HEK293T (cell line): ENCODE measurements at regions not wholly inside any gene's neighbourhood (a gene's known extent, or its start where the extent isn't known, plus 50 kb on each side); places are given as distances from the start of the nearest gene placed in this dataset.

Experiments
- ARNT ChIP-seq: fragments of 450-650 bp; IDR thresholded peaks from 2 replicates; pipeline ENCODE4 v1.6.1; 2017; ENCODE audit warnings: mild to moderate bottlenecking
- ELF4 ChIP-seq: fragments of 450-650 bp; IDR thresholded peaks from 2 replicates; pipeline ENCODE4 v1.6.1; 2017; ENCODE audit warnings: antibody characterized with exemption
- FOXA1 ChIP-seq: fragments of 450-650 bp; IDR thresholded peaks from 2 replicates; pipeline ENCODE4 v1.6.1; 2016; ENCODE audit warnings: mild to moderate bottlenecking
- FOXM1 ChIP-seq: fragments of 450-650 bp; IDR thresholded peaks from 2 replicates; pipeline ENCODE4 v1.6.1; 2017; ENCODE audit warnings: mild to moderate bottlenecking, borderline replicate concordance
- L3MBTL2 ChIP-seq: fragments of 450-650 bp; conservative IDR thresholded peaks from 2 replicates; pipeline ENCODE4 v1.6.1; 2016; ENCODE audit warnings: mild to moderate bottlenecking
- LEF1 ChIP-seq: fragments of 450-650 bp; IDR thresholded peaks from 2 replicates; pipeline ENCODE4 v1.6.1; 2017; ENCODE audit warnings: mild to moderate bottlenecking, borderline replicate concordance
- ZNF384 ChIP-seq: fragments of 450-650 bp; IDR thresholded peaks from 2 replicates; pipeline ENCODE4 v1.6.1; 2016

DNA sequence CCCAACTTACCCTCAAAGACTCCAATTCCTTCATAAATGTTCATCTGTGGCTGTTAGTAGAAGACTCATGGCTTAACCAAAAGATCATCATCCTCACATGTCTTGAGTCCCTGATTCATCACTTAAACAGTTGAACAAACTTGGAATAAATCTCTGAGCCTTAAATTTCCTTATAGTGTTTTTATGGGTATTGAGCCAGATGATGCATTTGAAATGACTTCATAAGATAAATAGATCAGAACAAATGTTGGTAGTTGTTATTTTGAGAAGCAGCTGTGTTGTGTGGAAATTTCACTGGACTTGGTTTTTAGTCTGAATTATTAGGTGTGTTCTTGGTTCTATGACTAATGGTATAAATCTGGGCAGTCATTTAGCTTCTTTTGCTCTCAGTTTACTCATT, 236.2 kb downstream of the NNT start:
- TF ChIP-seq LEF1, result no peak
- no peak for TF ChIP-seq L3MBTL2
- no peak for TF ChIP-seq ELF4
- TF ChIP-seq FOXM1, result no peak
- no peak for TF ChIP-seq ARNT
- no peak for TF ChIP-seq ZNF384
- no peak for TF ChIP-seq FOXA1
